ENCODE measurements at regions not wholly inside any gene's neighbourhood (a gene's known extent, or its start where the extent isn't known, plus 50 kb on each side); places are given as distances from the start of the nearest gene placed in this dataset.

- no peak for TF ChIP-seq POLR2AphosphoS5 (IDR thresholded peaks at IDR 0.05)
- no peak for TF ChIP-seq CTCF (IDR thresholded peaks at IDR 0.05)
- no peak for TF ChIP-seq POLR2A (IDR thresholded peaks at IDR 0.05)
- no peak for TF ChIP-seq EP300 (IDR thresholded peaks at IDR 0.05)
Measured at GRCh38 chr5:121384359-121384758, 467.3 kb upstream of the FTMT start.
